Thyroid gland (tissue), 4 donors: ENCODE measurements at regions not wholly inside any gene's neighbourhood (a gene's known extent, or its start where the extent isn't known, plus 50 kb on each side); places are given as distances from the start of the nearest gene placed in this dataset.

ENCODE experiments used
- DNase-seq, 2 donors: peaks; one replicate each; pipeline ENCODE4 v3.0.0-alpha.2; 2019
- H3K27ac ChIP-seq, 3 donors: fragments of 200-600 bp; sonication (generic); 1 replicate in 2 of 3; 2 replicates in 1 of 3; pipeline ENCODE4 v1.5.1; 2016 to 2019; ENCODE audit warnings: mild to moderate bottlenecking in 1 of 3, moderate library complexity in 1 of 3
- H3K27me3 ChIP-seq: fragments of 200-600 bp; sonication (generic); one replicate; pipeline ENCODE4 v1.5.1; 2019
- H3K36me3 ChIP-seq, 2 donors: fragments of 200-600 bp; sonication (generic); one replicate each; pipeline ENCODE4 v1.5.1; 2016 to 2019
- H3K4me1 ChIP-seq, 2 donors: fragments of 200-600 bp; sonication (generic); one replicate each; pipeline ENCODE4 v1.5.1; 2017 to 2019
- H3K4me3 ChIP-seq, 3 donors: fragments of 200-600 bp; sonication (generic); replicated peaks in 1 of 3; 1 replicate in 2 of 3; 2 replicates in 1 of 3; pipeline ENCODE4 v1.5.1; 2016; ENCODE audit warnings: mild to moderate bottlenecking in 1 of 3
- H3K9me3 ChIP-seq: fragments of 200-600 bp; sonication (generic); one replicate; pipeline ENCODE4 v1.5.1; 2017
- CTCF ChIP-seq, 6 experiments: fragments of 200-600 bp in 3 of 6; fragments of 450-650 bp in 3 of 6; sonication (generic) in 3 of 6; IDR thresholded peaks; one replicate each; pipeline ENCODE4 v1.5.1; 2016 to 2019; ENCODE audit warnings: antibody characterized with exemption in 6 of 6, mild to moderate bottlenecking in 2 of 6, inconsistent platforms in 1 of 6, moderate library complexity in 1 of 6
- POLR2A ChIP-seq, 2 donors: fragments of 450-650 bp; IDR thresholded peaks; one replicate each; pipeline ENCODE4 v1.6.1; 2017; ENCODE audit warnings: antibody characterized with exemption in 2 of 2, mild to moderate bottlenecking in 2 of 2, moderate library complexity in 1 of 2
- WGBS, 2 donors: methylation state at CpG; one replicate each; pipeline ENCODE4 v1.1.5; 2017; 5-methylcytosine and 5-hydroxymethylcytosine counted together
- intact Hi-C: fragments of 100-400 bp; cut with DNase I; formaldehyde crosslinking; loops from one replicate; pipeline ENCODE4 v1.15.1; 2023

- intact Hi-C loops: no loop called here
- Histone ChIP-seq H3K27me3 (no peaks in the 10 kb centered on the region), H3K27ac (no peak overlapping the region), H3K4me1 (peaks cover 3 to 5% of the 10 kb centered on the region in 2 donors), H3K9me3 (no peaks in the 10 kb centered on the region), H3K36me3 (no peaks in the 10 kb centered on the region), H3K4me3 (no peak overlapping the region)
- DNase-seq: no peak
- TF ChIP-seq CTCF (IDR thresholded peaks at IDR 0.05): no peak
- TF ChIP-seq POLR2A (IDR thresholded peaks at IDR 0.05): no peak
Measured at GRCh38 chr5:66415208-66415607, 181.0 kb upstream of the MAST4 start.

- Histone ChIP-seq H3K27me3 (no peaks in the 10 kb centered on the region), H3K27ac (no peak overlapping the region), H3K4me1 (peaks cover 3 to 5% of the 10 kb centered on the region in 2 donors), H3K9me3 (no peaks in the 10 kb centered on the region), H3K36me3 (no peaks in the 10 kb centered on the region), H3K4me3 (no peak overlapping the region)
- DNase-seq: no peak
- intact Hi-C loops: no loop called here
- TF ChIP-seq CTCF (IDR thresholded peaks at IDR 0.05): no peak
- no peak for TF ChIP-seq POLR2A (IDR thresholded peaks at IDR 0.05)
Measured at GRCh38 chr5:66416698-66417097, 179.5 kb upstream of the MAST4 start.

- H3K4me3 ChIP-seq: no peak overlapping the region
- no peaks in the 10 kb centered on the region for H3K9me3 ChIP-seq
- no peaks in the 10 kb centered on the region for H3K27me3 ChIP-seq
- H3K36me3 ChIP-seq: no peaks in the 10 kb centered on the region
- DNase-seq: no peak
- TF ChIP-seq POLR2A (IDR thresholded peaks at IDR 0.05) (no peak), CTCF (IDR thresholded peaks at IDR 0.05) (no peak)
- peaks cover 3 to 5% of the 10 kb centered on the region in 2 donors for H3K4me1 ChIP-seq
- intact Hi-C loops: no loop called here
- H3K27ac ChIP-seq: no peak overlapping the region
- 67 to 74% methylated on average over 2 of the region's 2 CpGs for WGBS, 2 donors
Measured at GRCh38 chr5:66417781-66418180, 178.4 kb upstream of the MAST4 start.

- WGBS, 2 donors: 92% methylated on average over 3 of the region's 3 CpGs
- intact Hi-C loops: no loop called here
- Histone ChIP-seq H3K36me3 (no peaks in the 10 kb centered on the region), H3K27me3 (no peaks in the 10 kb centered on the region), H3K4me3 (no peak overlapping the region), H3K9me3 (no peaks in the 10 kb centered on the region), H3K4me1 (no peaks in the 10 kb centered on the region), H3K27ac (no peak overlapping the region)
- no peak for DNase-seq
- TF ChIP-seq POLR2A (IDR thresholded peaks at IDR 0.05) (no peak), CTCF (IDR thresholded peaks at IDR 0.05) (no peak)
Measured at GRCh38 chr5:66423484-66423883, 172.7 kb upstream of the MAST4 start.

- Histone ChIP-seq H3K36me3 (no peaks in the 10 kb centered on the region), H3K4me1 (no peaks in the 10 kb centered on the region), H3K27me3 (no peaks in the 10 kb centered on the region), H3K27ac (no peak overlapping the region), H3K9me3 (no peaks in the 10 kb centered on the region), H3K4me3 (no peak overlapping the region)
- TF ChIP-seq CTCF (IDR thresholded peaks at IDR 0.05) (no peak), POLR2A (IDR thresholded peaks at IDR 0.05) (no peak)
- 69 to 70% methylated on average over 4 of the region's 4 CpGs for whole genome bisulfite sequencing, 2 donors
- DNase-seq: no peak
- intact Hi-C loops: no loop called here
Measured at GRCh38 chr5:66425842-66426241, 170.4 kb upstream of the MAST4 start.
